ENCODE measurements at regions not wholly inside any gene's neighbourhood (a gene's known extent, or its start where the extent isn't known, plus 50 kb on each side); places are given as distances from the start of the nearest gene placed in this dataset.

GRCh38 chrX:5180135-5180741, 1048.4 kb downstream of the NLGN4X start:
- no peak overlapping the region for H3K4me3 ChIP-seq (replicated peaks in 1 of 3; ENCODE audit: insufficient read depth in 1 of 3, low read depth in 1 of 3, low read length in 3 of 3)
- intact Hi-C loops (cut with micrococcal nuclease) (no loop called here), dilution Hi-C loops (cut with MboI; ENCODE audit: extremely low pct_ligation_motif_present, low sequenced_read_pairs) (no loop called here)
- no peak overlapping the region for H2AFZ ChIP-seq (ENCODE audit: low read depth, low read length)
- H3K4me2 ChIP-seq (ENCODE audit: insufficient read depth, low read length) = no peak overlapping the region
- TF ChIP-seq MAX (IDR thresholded peaks at IDR 0.05; ENCODE audit: insufficient read depth, insufficient read length) (no peak), FOS (IDR thresholded peaks at IDR 0.05; ENCODE audit: borderline replicate concordance, insufficient read depth, low read length) (no peak), JUN (IDR thresholded peaks at IDR 0.05; ENCODE audit: borderline replicate concordance, insufficient read depth, insufficient read length, low read depth) (no peak), CTCF (IDR thresholded peaks at IDR 0.05; ENCODE audit: extremely low read depth in 1 of 2, insufficient read depth in 1 of 2, low read depth in 1 of 2, low read length in 2 of 2) (no peak), MYC (IDR thresholded peaks at IDR 0.05; ENCODE audit: low read depth, low read length) (no peak)
- H3K4me1 ChIP-seq (ENCODE audit: control insufficient read depth, extremely low read depth, insufficient read depth, low read length) = no peaks in the 10 kb centered on the region
- ChIA-PET CTCF (no interaction called here), POLR2A (no interaction called here)
- H3K79me2 ChIP-seq (ENCODE audit: control insufficient read depth, insufficient read depth, low read length) = no peaks in the 10 kb centered on the region
- H3K36me3 ChIP-seq (ENCODE audit: control insufficient read depth in 2 of 2, extremely low read depth in 1 of 2, insufficient read depth in 2 of 2, low read length in 2 of 2) = no peaks in the 10 kb centered on the region
- H3K9me3 ChIP-seq (replicated peaks; ENCODE audit: control insufficient read depth, insufficient read depth, low read length) = no peaks in the 10 kb centered on the region
- H3K27me3 ChIP-seq (ENCODE audit: control insufficient read depth in 2 of 2, insufficient read depth in 2 of 2, low read length in 2 of 2) = no peaks in the 10 kb centered on the region
- H3K27ac ChIP-seq (ENCODE audit: insufficient read depth, low read depth, low read length) = no peak overlapping the region
- FAIRE-seq (no peak), DNase-seq (ENCODE audit: low read depth, low spot score) (no peak)
- no peaks in the 10 kb centered on the region for H3K9me1 ChIP-seq (replicated peaks; ENCODE audit: control insufficient read depth, extremely low read depth, insufficient read depth, low read length)
- no peaks in the 10 kb centered on the region for H4K20me1 ChIP-seq (replicated peaks; ENCODE audit: control insufficient read depth, extremely low read depth, insufficient read depth, low read length)
- H3K9ac ChIP-seq (replicated peaks; ENCODE audit: extremely low read depth, insufficient read depth, low read length) = no peak overlapping the region
- BruUV-seq (replicated peaks) = no TSS peak

GRCh38 chrX:5176766-5177165, 1051.9 kb downstream of the NLGN4X start:
- BruUV-seq (replicated peaks) = no TSS peak
- H3K4me1 ChIP-seq (ENCODE audit: control insufficient read depth, extremely low read depth, insufficient read depth, low read length) = no peaks in the 10 kb centered on the region
- H3K9me1 ChIP-seq (replicated peaks; ENCODE audit: control insufficient read depth, extremely low read depth, insufficient read depth, low read length) = no peaks in the 10 kb centered on the region
- no peaks in the 10 kb centered on the region for H3K36me3 ChIP-seq (ENCODE audit: control insufficient read depth in 2 of 2, extremely low read depth in 1 of 2, insufficient read depth in 2 of 2, low read length in 2 of 2)
- H3K9me3 ChIP-seq (replicated peaks; ENCODE audit: control insufficient read depth, insufficient read depth, low read length) = no peaks in the 10 kb centered on the region
- H3K27ac ChIP-seq (ENCODE audit: insufficient read depth, low read depth, low read length) = no peak overlapping the region
- ChIA-PET POLR2A (no interaction called here), CTCF (no interaction called here)
- H3K27me3 ChIP-seq (ENCODE audit: control insufficient read depth in 2 of 2, insufficient read depth in 2 of 2, low read length in 2 of 2) = no peaks in the 10 kb centered on the region
- no peak overlapping the region for H3K4me3 ChIP-seq (replicated peaks in 1 of 3; ENCODE audit: insufficient read depth in 1 of 3, low read depth in 1 of 3, low read length in 3 of 3)
- intact Hi-C loops (cut with micrococcal nuclease) (no loop called here), dilution Hi-C loops (cut with MboI; ENCODE audit: extremely low pct_ligation_motif_present, low sequenced_read_pairs) (no loop called here)
- FAIRE-seq (no peak), DNase-seq (ENCODE audit: low read depth, low spot score) (no peak)
- no peaks in the 10 kb centered on the region for H4K20me1 ChIP-seq (replicated peaks; ENCODE audit: control insufficient read depth, extremely low read depth, insufficient read depth, low read length)
- H3K79me2 ChIP-seq (ENCODE audit: control insufficient read depth, insufficient read depth, low read length) = no peaks in the 10 kb centered on the region
- TF ChIP-seq EZH2 (IDR thresholded peaks at IDR 0.05; ENCODE audit: borderline replicate concordance, low read depth, low read length, severe bottlenecking) (no peak), POLR2AphosphoS5 (IDR thresholded peaks at IDR 0.05; ENCODE audit: insufficient read depth, low read depth, low read length) (no peak), MAX (IDR thresholded peaks at IDR 0.05; ENCODE audit: insufficient read depth, insufficient read length) (no peak), GATA2 (IDR thresholded peaks at IDR 0.05; ENCODE audit: insufficient read depth, insufficient read length, low read depth, low read length) (no peak), CTCF (IDR thresholded peaks at IDR 0.05; ENCODE audit: extremely low read depth in 1 of 2, insufficient read depth in 1 of 2, low read depth in 1 of 2, low read length in 2 of 2) (no peak), FOS (IDR thresholded peaks at IDR 0.05; ENCODE audit: borderline replicate concordance, insufficient read depth, low read length) (no peak)
- H3K4me2 ChIP-seq (ENCODE audit: insufficient read depth, low read length) = no peak overlapping the region
- no peak overlapping the region for H2AFZ ChIP-seq (ENCODE audit: low read depth, low read length)
- no peak overlapping the region for H3K9ac ChIP-seq (replicated peaks; ENCODE audit: extremely low read depth, insufficient read depth, low read length)
